HCT116 (cell line): ENCODE measurements at regions not wholly inside any gene's neighbourhood (a gene's known extent, or its start where the extent isn't known, plus 50 kb on each side); places are given as distances from the start of the nearest gene placed in this dataset.

Source experiments
- ATAC-seq: fragments of 200-7000 bp; cut with Tn5 transposase; 2 replicates; pipeline ENCODE4 v1.9.1; 2020; ENCODE audit warnings: mild to moderate bottlenecking, moderate library complexity
- BruUV-seq: library from RNA; stranded (reverse); fragments of 400-500 nt; replicated peaks from 2 replicates; lab custom pipeline; 2021; lab: Mats Ljungman, UMichigan
- CTCF ChIA-PET: fragments of 300-600 bp; sonication (Branson Sonifier 250); formaldehyde crosslinking; loops from one replicate; lab custom pipeline; 2021; ENCODE audit warnings: antibody characterized with exemption; lab: Charles Lee
- POLR2A ChIA-PET: fragments of 300-600, 350-600 bp; sonication (Branson Sonifier 250); formaldehyde crosslinking; loops from one replicate; lab custom pipeline; 2021; ENCODE audit warnings: antibody characterized with exemption; lab: Charles Lee
- RAD21 ChIA-PET, 2 experiments: fragments of 300-600 bp; sonication (Branson Sonifier 250); formaldehyde crosslinking; loops; one replicate each; lab custom pipeline; 2023; ENCODE audit warnings: low total read pairs in 2 of 2; ENCODE audit not compliant: uncharacterized antibody in 2 of 2, unreplicated experiment in 2 of 2, low non-redundant PET in 1 of 2; lab: Charles Lee
- DNase-seq: peaks from one replicate; pipeline ENCODE4 v3.0.0-alpha.2; 2010; ENCODE audit warnings: low read depth, low spot score
- H2AFZ ChIP-seq: fragments of 200-600 bp; shearing (Covaris generic), sonication (generic); 2 replicates; pipeline ENCODE4 v1.6.1; 2017; ENCODE audit warnings: low read depth, mixed run types, mixed read lengths, antibody characterized with exemption, low read length; ENCODE audit not compliant: poor library complexity, severe bottlenecking
- H3K27ac ChIP-seq: 2 replicates; pipeline ENCODE4 v1.5.1; 2012; ENCODE audit warnings: low read depth, low read length
- H3K27me3 ChIP-seq: fragments of 200-600 bp; sonication (generic); 2 replicates; pipeline ENCODE4 v1.6.1; 2016; ENCODE audit warnings: mixed run types, low read length, mixed read lengths; ENCODE audit not compliant: insufficient read depth
- H3K36me3 ChIP-seq, 2 experiments: fragments of 200-500 bp in 1 of 2; fragments of 200-600 bp in 1 of 2; sonication (Bioruptor generic) in 1 of 2; sonication (generic) in 1 of 2; 2 replicates each; pipeline versions ENCODE4 v1.5.1 to v1.6.1; 2014 to 2016; ENCODE audit warnings: low read length in 2 of 2, inconsistent platforms in 1 of 2, mixed read lengths in 1 of 2, mixed run types in 1 of 2; ENCODE audit not compliant: insufficient read depth in 2 of 2, control insufficient read depth in 1 of 2
- H3K4me1 ChIP-seq, 2 experiments: fragments of 200-600 bp in 1 of 2; sonication (generic) in 1 of 2; 2 replicates each; pipeline versions ENCODE4 v1.5.1 to v1.6.1; 2012 to 2017; ENCODE audit warnings: low read length in 2 of 2, inconsistent platforms in 1 of 2, mild to moderate bottlenecking in 1 of 2, mixed read lengths in 1 of 2, mixed run types in 1 of 2, moderate library complexity in 1 of 2; ENCODE audit not compliant: insufficient read depth in 2 of 2, control insufficient read depth in 1 of 2
- H3K4me2 ChIP-seq: fragments of 200-600 bp; sonication (generic); 2 replicates; pipeline ENCODE4 v1.6.1; 2017; ENCODE audit warnings: mixed run types, low read length, mixed read lengths
- H3K4me3 ChIP-seq, 2 experiments: fragments of 200-600 bp in 1 of 2; sonication (generic) in 1 of 2; replicated peaks in 1 of 2; 2 replicates each; pipeline ENCODE4 v1.5.1; 2011 to 2016; ENCODE audit warnings: low read length in 2 of 2, control low read depth in 1 of 2, low read depth in 1 of 2, mild to moderate bottlenecking in 1 of 2, mixed read lengths in 1 of 2, mixed run types in 1 of 2
- H3K79me2 ChIP-seq: fragments of 200-600 bp; sonication (generic); 2 replicates; pipeline ENCODE4 v1.6.1; 2017; ENCODE audit warnings: mild to moderate bottlenecking, mixed run types, low read length, moderate library complexity, mixed read lengths; ENCODE audit not compliant: insufficient read depth
- H3K9ac ChIP-seq: fragments of 200-600 bp; sonication (generic); 2 replicates; pipeline ENCODE4 v1.6.1; 2016; ENCODE audit warnings: low read length, mixed read lengths
- H3K9me2 ChIP-seq: fragments of 200-600 bp; sonication (generic), shearing (Covaris generic); 2 replicates; pipeline ENCODE4 v1.6.1; 2017; ENCODE audit warnings: mixed run types, mild to moderate bottlenecking, moderate library complexity; ENCODE audit not compliant: insufficient read depth
- H3K9me3 ChIP-seq, 2 experiments: fragments of 200-500 bp in 1 of 2; fragments of 200-600 bp in 1 of 2; sonication (Bioruptor generic) in 1 of 2; sonication (generic) in 1 of 2; 2 replicates each; pipeline ENCODE4 v1.6.1; 2014 to 2017; ENCODE audit warnings: low read length in 2 of 2, mixed read lengths in 2 of 2, inconsistent platforms in 1 of 2, low read depth in 1 of 2, mild to moderate bottlenecking in 1 of 2, mixed run types in 1 of 2, moderate library complexity in 1 of 2; ENCODE audit not compliant: control insufficient read depth in 1 of 2, insufficient read depth in 1 of 2
- H4K20me1 ChIP-seq: fragments of 200-600 bp; sonication (generic), shearing (Covaris generic); 2 replicates; pipeline ENCODE4 v1.6.1; 2017; ENCODE audit warnings: mixed run types, mild to moderate bottlenecking, moderate library complexity; ENCODE audit not compliant: insufficient read depth
- CBX3 ChIP-seq: IDR thresholded peaks from 2 replicates; pipeline ENCODE4 v1.6.1; 2012; ENCODE audit warnings: low read depth
- EGR1 ChIP-seq: IDR thresholded peaks from 2 replicates; pipeline ENCODE4 v1.6.1; 2012; ENCODE audit warnings: low read depth
- ELF1 ChIP-seq: IDR thresholded peaks from 2 replicates; pipeline ENCODE4 v1.6.1; 2012; ENCODE audit warnings: low read depth, borderline replicate concordance
- EZH2 ChIP-seq: fragments of 200-600 bp; sonication (generic); IDR thresholded peaks from 2 replicates; pipeline ENCODE4 v1.6.1; 2017; ENCODE audit warnings: antibody characterized with exemption, mixed run types
- JUND ChIP-seq: IDR thresholded peaks from 2 replicates; pipeline ENCODE4 v1.6.1; 2012
- POLR2A ChIP-seq: IDR thresholded peaks from 2 replicates; pipeline ENCODE4 v1.7.0; 2011; ENCODE audit warnings: borderline replicate concordance; ENCODE audit not compliant: insufficient read depth, insufficient read length; ENCODE audit errors: extremely low read depth
- POLR2AphosphoS5 ChIP-seq: IDR thresholded peaks from 2 replicates; pipeline ENCODE4 v1.6.1; 2011; ENCODE audit warnings: mild to moderate bottlenecking, low read depth, low read length, moderate library complexity
- RAD21 ChIP-seq: IDR thresholded peaks from 2 replicates; pipeline ENCODE4 v1.6.1; 2012; ENCODE audit warnings: low read depth, mild to moderate bottlenecking
- SP1 ChIP-seq: IDR thresholded peaks from 2 replicates; pipeline ENCODE4 v1.6.1; 2012; ENCODE audit warnings: low read depth
- SRF ChIP-seq: IDR thresholded peaks from 2 replicates; pipeline ENCODE4 v1.6.1; 2012; ENCODE audit warnings: low read depth
- YY1 ChIP-seq: IDR thresholded peaks from 2 replicates; pipeline ENCODE4 v1.6.1; 2011; ENCODE audit warnings: low read length, low read depth, moderate library complexity, mild to moderate bottlenecking; ENCODE audit not compliant: insufficient replicate concordance; ENCODE audit errors: extremely low read depth
- ZNF274 ChIP-seq: fragments of 200-500 bp; sonication (Bioruptor generic); IDR thresholded peaks from 2 replicates; pipeline ENCODE4 v1.6.1; 2014; ENCODE audit warnings: mild to moderate bottlenecking, low read depth, low read length, inconsistent platforms
- intact Hi-C: fragments of 100-400 bp; cut with micrococcal nuclease; formaldehyde crosslinking; loops from 2 replicates; pipeline ENCODE4 v1.10.0; 2022
- TF ChIP-seq, protein P1 (sequence below): IDR thresholded peaks from 2 replicates; pipeline ENCODE4 v1.6.1; 2012; ENCODE audit warnings: low read depth
- TF ChIP-seq, protein P2 (sequence below): IDR thresholded peaks from 2 replicates; pipeline ENCODE4 v1.6.1; 2012
- TF ChIP-seq, protein P3 (sequence below): IDR thresholded peaks from 2 replicates; pipeline ENCODE4 v1.6.1; 2011; ENCODE audit warnings: mild to moderate bottlenecking, low read length, moderate library complexity; ENCODE audit not compliant: insufficient replicate concordance; ENCODE audit errors: extremely low read depth
- TF ChIP-seq, protein P4 (sequence below): IDR thresholded peaks from 2 replicates; pipeline ENCODE4 v1.6.1; 2012

DNA sequence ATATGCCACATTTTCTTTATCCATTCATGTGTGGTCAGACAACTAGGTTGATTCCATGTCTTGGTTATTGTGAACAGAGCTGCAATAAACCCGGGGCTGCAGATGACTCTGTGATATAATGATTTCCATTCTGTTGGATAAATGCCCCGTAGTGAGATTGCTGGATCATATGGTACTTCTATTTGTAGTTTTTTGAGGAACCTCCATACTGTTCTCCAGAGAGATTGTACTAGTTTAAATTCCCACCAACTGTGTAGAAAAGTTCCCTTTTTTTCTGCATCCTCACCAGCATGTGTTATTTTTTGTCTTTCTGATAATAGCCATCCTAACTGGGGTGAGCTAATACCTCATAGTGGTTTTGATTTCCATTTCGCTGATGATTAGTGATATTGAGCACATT, 62.2 kb upstream of the MAP3K4 start (continued):
- TF ChIP-seq, protein P1, sequence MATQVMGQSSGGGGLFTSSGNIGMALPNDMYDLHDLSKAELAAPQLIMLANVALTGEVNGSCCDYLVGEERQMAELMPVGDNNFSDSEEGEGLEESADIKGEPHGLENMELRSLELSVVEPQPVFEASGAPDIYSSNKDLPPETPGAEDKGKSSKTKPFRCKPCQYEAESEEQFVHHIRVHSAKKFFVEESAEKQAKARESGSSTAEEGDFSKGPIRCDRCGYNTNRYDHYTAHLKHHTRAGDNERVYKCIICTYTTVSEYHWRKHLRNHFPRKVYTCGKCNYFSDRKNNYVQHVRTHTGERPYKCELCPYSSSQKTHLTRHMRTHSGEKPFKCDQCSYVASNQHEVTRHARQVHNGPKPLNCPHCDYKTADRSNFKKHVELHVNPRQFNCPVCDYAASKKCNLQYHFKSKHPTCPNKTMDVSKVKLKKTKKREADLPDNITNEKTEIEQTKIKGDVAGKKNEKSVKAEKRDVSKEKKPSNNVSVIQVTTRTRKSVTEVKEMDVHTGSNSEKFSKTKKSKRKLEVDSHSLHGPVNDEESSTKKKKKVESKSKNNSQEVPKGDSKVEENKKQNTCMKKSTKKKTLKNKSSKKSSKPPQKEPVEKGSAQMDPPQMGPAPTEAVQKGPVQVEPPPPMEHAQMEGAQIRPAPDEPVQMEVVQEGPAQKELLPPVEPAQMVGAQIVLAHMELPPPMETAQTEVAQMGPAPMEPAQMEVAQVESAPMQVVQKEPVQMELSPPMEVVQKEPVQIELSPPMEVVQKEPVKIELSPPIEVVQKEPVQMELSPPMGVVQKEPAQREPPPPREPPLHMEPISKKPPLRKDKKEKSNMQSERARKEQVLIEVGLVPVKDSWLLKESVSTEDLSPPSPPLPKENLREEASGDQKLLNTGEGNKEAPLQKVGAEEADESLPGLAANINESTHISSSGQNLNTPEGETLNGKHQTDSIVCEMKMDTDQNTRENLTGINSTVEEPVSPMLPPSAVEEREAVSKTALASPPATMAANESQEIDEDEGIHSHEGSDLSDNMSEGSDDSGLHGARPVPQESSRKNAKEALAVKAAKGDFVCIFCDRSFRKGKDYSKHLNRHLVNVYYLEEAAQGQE: no peak
- TF ChIP-seq JUND: no peak
- TF ChIP-seq RAD21: no peak
- TF ChIP-seq, protein P2, sequence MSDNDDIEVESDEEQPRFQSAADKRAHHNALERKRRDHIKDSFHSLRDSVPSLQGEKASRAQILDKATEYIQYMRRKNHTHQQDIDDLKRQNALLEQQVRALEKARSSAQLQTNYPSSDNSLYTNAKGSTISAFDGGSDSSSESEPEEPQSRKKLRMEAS: no peak
- no peak for TF ChIP-seq ELF1

DNA sequence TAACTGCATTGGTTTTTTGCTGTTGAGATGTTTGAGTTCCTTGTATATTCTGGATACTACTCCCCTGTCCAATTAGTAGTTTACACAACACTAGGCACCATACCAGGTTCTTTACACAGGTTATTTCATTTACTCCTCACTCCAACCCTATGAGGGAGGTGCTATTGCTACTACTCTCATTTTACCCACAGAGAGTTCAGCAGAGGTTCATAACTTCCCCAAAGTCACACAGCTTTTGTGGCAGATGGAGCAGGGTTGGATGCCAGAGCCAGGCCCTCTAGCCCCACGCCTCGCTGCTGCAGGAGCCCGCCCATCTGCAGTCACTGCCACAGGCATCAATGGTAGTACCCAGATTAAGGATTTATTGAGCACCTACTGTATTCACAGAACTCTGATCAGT, 61.7 kb upstream of the MAP3K4 start:
- ATAC-seq (no peak), DNase-seq (no peak)
- H3K79me2 ChIP-seq: no peaks in the 10 kb centered on the region
- no TSS peak for BruUV-seq
- no peaks in the 10 kb centered on the region for H3K27me3 ChIP-seq
- no peaks in the 10 kb centered on the region for H3K9me3 ChIP-seq
- intact Hi-C loops: loop anchor here (1.0 to 10.0 kb wide), 6 partner anchors 62 to 444 kb away; partner anchors contain the start of gene MAP3K4
- H2AFZ ChIP-seq: no peak overlapping the region
- RAD21 ChIA-PET: interaction anchor here in 1 of 2 experiments (1.6 to 1.7 kb wide), 2 partner anchors 180 to 441 kb away, joined by 5 to 7 read pairs; no protein-coding TSS in a partner anchor
- no peak overlapping the region for H3K4me3 ChIP-seq
- no peak overlapping the region for H3K4me2 ChIP-seq
- H3K9ac ChIP-seq: no peak overlapping the region
- H4K20me1 ChIP-seq: no peaks in the 10 kb centered on the region
- CTCF ChIA-PET: interaction anchor here (1.6 to 2.3 kb wide), 3 partner anchors 16 to 444 kb away, joined by 3 to 24 read pairs (median 9); no protein-coding TSS in a partner anchor
- H3K4me1 ChIP-seq: no peaks in the 10 kb centered on the region
- H3K36me3 ChIP-seq: no peaks in the 10 kb centered on the region
- no peaks in the 10 kb centered on the region for H3K9me2 ChIP-seq
- no peak overlapping the region for H3K27ac ChIP-seq
- POLR2A ChIA-PET: no interaction called here
- TF ChIP-seq EZH2 (no peak), ZNF274 (no peak), ELF1 (no peak), SRF (no peak), JUND (no peak), CBX3 (no peak), POLR2A (no peak), SP1 (no peak), POLR2AphosphoS5 (no peak), YY1 (no peak), EGR1 (no peak), RAD21 (no peak)
- TF ChIP-seq, protein P3, sequence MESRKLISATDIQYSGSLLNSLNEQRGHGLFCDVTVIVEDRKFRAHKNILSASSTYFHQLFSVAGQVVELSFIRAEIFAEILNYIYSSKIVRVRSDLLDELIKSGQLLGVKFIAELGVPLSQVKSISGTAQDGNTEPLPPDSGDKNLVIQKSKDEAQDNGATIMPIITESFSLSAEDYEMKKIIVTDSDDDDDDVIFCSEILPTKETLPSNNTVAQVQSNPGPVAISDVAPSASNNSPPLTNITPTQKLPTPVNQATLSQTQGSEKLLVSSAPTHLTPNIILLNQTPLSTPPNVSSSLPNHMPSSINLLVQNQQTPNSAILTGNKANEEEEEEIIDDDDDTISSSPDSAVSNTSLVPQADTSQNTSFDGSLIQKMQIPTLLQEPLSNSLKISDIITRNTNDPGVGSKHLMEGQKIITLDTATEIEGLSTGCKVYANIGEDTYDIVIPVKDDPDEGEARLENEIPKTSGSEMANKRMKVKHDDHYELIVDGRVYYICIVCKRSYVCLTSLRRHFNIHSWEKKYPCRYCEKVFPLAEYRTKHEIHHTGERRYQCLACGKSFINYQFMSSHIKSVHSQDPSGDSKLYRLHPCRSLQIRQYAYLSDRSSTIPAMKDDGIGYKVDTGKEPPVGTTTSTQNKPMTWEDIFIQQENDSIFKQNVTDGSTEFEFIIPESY: no peak
- TF ChIP-seq, protein P1: no peak
- TF ChIP-seq, protein P4, sequence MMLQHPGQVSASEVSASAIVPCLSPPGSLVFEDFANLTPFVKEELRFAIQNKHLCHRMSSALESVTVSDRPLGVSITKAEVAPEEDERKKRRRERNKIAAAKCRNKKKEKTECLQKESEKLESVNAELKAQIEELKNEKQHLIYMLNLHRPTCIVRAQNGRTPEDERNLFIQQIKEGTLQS: no peak
